B cell (primary cell): ENCODE measurements at regions not wholly inside any gene's neighbourhood (a gene's known extent, or its start where the extent isn't known, plus 50 kb on each side); places are given as distances from the start of the nearest gene placed in this dataset.

Experiments
- CTCF ChIP-seq: fragments of 200-600 bp; IDR thresholded peaks from one replicate; pipeline ENCODE4 v1.8.0; 2022; ENCODE audit warnings: antibody characterized with exemption, mild to moderate bottlenecking
- EZH2 ChIP-seq: IDR thresholded peaks from 2 replicates; pipeline ENCODE4 v1.6.1; 2012; ENCODE audit warnings: borderline replicate concordance, low read depth, mild to moderate bottlenecking, moderate library complexity, low read length; ENCODE audit not compliant: insufficient read depth, poor library complexity, severe bottlenecking

- TF ChIP-seq EZH2: no peak
- TF ChIP-seq CTCF: no peak
Observed at GRCh38 chr6:115363379-115363778, 697.3 kb downstream of the FRK start.
